AG04450 (cell line): ENCODE measurements at regions not wholly inside any gene's neighbourhood (a gene's known extent, or its start where the extent isn't known, plus 50 kb on each side); places are given as distances from the start of the nearest gene placed in this dataset.

ENCODE experiments used
- CTCF ChIA-PET: fragments of 300-600, 350-600 bp; formaldehyde crosslinking; extraction: SDS; loops from one replicate; lab custom pipeline; 2022; ENCODE audit warnings: antibody characterized with exemption, inconsistent platforms; lab: Charles Lee
- POLR2A ChIA-PET: fragments of 350-600 bp; formaldehyde crosslinking; extraction: SDS; loops from one replicate; lab custom pipeline; 2021; ENCODE audit warnings: antibody characterized with exemption, inconsistent platforms; lab: Yijun Ruan, JAX
- DNase-seq: peaks from one replicate; pipeline ENCODE4 v3.0.0-alpha.2; 2011; ENCODE audit warnings: low read depth, low spot score
- H3K27ac ChIP-seq: one replicate; pipeline ENCODE4 v1.5.1; 2012; ENCODE audit warnings: low read depth, low read length, control low read depth
- H3K27me3 ChIP-seq: one replicate; pipeline ENCODE4 v1.6.0; 2012; ENCODE audit warnings: low read length; ENCODE audit not compliant: control insufficient read depth, insufficient read depth
- H3K4me3 ChIP-seq: 2 replicates; pipeline ENCODE4 v1.5.1; 2011; ENCODE audit warnings: mild to moderate bottlenecking, low read depth, low read length, control low read depth
- H3K9me3 ChIP-seq: 2 replicates; pipeline ENCODE4 v1.5.1; 2012; ENCODE audit warnings: low read length; ENCODE audit not compliant: control insufficient read depth, insufficient read depth
- TF ChIP-seq, protein P1 (sequence below): IDR thresholded peaks from 2 replicates; pipeline ENCODE4 v1.5.1; 2011; ENCODE audit warnings: low read depth, low read length, control low read depth, inconsistent platforms

DNA sequence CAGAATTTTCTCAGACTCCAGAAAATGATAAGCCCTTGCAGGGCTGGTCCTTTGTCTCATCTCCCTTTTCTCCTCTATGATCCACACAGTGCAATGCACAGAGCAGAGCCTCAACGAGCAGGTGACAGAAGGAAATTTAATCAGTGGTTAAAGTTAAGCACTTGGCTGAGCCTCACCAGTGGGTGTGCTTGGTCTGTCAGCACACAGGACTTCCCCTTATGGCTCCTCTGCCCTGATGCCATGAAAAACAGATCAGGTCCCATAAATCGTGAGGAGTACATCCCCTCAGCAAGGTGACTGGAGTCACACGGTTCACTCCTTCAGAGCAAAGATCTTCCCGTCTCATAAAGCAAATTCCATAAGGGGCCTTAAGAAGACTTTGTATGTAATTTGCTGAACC lies 818.2 kb downstream of the UQCRFS1 start:
- peaks cover 50% of the 10 kb centered on the region for H3K9me3 ChIP-seq
- no peak for DNase-seq
- no peaks in the 10 kb centered on the region for H3K27me3 ChIP-seq
- H3K27ac ChIP-seq = no peak overlapping the region
- CTCF ChIA-PET = no interaction called here
- POLR2A ChIA-PET = no interaction called here
- TF ChIP-seq, protein P1, sequence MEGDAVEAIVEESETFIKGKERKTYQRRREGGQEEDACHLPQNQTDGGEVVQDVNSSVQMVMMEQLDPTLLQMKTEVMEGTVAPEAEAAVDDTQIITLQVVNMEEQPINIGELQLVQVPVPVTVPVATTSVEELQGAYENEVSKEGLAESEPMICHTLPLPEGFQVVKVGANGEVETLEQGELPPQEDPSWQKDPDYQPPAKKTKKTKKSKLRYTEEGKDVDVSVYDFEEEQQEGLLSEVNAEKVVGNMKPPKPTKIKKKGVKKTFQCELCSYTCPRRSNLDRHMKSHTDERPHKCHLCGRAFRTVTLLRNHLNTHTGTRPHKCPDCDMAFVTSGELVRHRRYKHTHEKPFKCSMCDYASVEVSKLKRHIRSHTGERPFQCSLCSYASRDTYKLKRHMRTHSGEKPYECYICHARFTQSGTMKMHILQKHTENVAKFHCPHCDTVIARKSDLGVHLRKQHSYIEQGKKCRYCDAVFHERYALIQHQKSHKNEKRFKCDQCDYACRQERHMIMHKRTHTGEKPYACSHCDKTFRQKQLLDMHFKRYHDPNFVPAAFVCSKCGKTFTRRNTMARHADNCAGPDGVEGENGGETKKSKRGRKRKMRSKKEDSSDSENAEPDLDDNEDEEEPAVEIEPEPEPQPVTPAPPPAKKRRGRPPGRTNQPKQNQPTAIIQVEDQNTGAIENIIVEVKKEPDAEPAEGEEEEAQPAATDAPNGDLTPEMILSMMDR = no peak
- H3K4me3 ChIP-seq = no peak overlapping the region

DNA sequence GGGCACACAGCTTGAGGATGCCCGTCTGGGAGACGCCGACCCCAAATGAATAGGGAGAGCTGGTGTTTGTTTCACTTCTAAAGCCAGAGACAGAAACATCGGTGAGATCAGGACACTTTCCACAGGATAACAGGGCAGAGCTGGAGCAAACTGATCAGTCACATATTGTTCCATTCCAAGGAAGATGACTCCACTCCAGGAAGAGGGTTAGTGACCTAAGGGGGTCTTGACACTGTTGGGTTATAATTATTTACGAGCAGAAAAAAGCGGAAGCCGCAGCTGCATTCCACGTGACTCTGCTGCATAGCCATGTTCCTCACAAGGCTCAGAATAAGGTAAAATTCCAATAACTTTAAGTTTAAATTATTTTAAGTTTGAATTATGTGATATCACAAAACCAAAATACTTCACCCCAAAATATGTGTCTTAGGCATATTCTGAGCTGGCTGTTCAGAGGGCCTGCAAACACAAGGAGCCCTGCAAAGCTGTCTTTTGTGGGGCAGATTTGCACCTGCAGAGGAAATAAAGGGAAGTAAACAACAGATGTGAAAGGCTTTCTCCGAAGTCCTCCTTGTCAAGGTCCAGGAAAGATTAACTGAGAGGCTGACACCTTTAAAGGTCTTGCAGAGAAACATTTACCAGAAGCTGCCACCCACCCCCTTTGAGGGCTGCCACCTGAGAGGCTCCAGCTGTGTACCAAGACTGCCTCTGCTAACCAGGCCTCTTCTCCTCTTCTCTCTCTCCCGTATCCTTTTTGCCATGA lies 819.2 kb downstream of the UQCRFS1 start:
- no peak overlapping the region for H3K4me3 ChIP-seq
- H3K9me3 ChIP-seq = peaks cover 51% of the 10 kb centered on the region
- TF ChIP-seq, protein P1 = no peak
- ChIA-PET CTCF (no interaction called here), POLR2A (no interaction called here)
- H3K27ac ChIP-seq = no peak overlapping the region
- DNase-seq = no peak
- no peaks in the 10 kb centered on the region for H3K27me3 ChIP-seq

DNA sequence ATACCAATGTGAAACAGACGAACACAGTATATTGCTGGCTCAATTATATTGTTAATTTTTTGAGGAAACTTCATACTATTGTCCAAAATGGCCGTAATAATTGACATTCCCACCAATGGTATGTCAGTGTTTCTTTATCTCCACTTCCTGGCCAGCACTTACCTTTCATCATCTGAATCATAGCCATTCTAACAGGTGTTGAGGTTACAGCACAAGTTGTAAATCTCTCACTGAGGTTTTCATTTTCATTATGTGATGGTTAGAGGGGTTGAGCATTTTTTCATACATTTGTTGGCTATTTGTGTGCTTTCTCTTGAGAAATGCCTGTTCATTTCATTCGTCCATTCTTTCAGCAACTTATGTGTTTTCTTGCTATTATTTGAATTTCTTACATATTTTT lies 824.0 kb downstream of the UQCRFS1 start:
- TF ChIP-seq, protein P1 = no peak
- H3K9me3 ChIP-seq = peaks cover 31% of the 10 kb centered on the region
- CTCF ChIA-PET = no interaction called here
- H3K4me3 ChIP-seq = no peak overlapping the region
- POLR2A ChIA-PET = no interaction called here
- H3K27ac ChIP-seq = no peak overlapping the region
- DNase-seq = no peak
- H3K27me3 ChIP-seq = no peaks in the 10 kb centered on the region

DNA sequence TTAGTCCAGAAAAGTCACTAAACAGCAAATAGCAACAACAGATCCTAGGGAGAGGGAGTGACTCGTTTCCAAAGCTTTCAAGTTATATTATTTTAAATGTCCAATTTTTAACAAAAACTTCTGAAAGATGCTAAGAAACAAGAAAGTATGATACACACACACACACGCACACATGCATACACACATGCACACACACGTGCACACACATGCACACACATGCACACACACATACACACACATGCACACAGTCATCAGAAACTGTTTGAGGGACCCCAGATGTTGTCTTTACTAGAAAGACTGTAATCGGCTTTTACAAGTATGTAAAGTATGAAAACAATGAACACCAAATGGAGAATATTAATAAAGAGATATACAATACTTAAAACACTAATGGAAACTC lies 825.4 kb downstream of the UQCRFS1 start:
- ChIA-PET CTCF (no interaction called here), POLR2A (no interaction called here)
- DNase-seq = no peak
- TF ChIP-seq, protein P1 = no peak
- Histone ChIP-seq H3K27ac (no peak overlapping the region), H3K9me3 (peaks cover 34% of the 10 kb centered on the region), H3K27me3 (no peaks in the 10 kb centered on the region), H3K4me3 (no peak overlapping the region)

DNA sequence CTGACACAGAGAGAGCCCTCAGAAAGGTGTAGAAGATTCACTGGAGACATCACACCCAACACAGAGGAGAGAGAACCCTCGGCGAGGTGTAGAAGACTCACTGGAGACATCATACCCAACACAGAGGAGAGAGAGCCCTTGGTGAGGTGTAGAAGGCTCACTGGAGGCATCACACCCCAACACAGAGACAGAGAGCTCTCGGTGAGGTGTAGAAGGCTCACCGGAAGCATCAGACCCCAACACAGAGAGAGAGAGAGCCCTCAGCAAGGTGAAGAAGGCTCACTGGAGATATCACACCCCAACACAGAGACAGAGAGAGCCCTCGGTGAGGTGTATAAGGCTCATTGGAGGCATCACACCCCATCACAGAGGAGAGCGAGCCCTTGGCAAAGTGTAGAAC lies 826.5 kb downstream of the UQCRFS1 start:
- Histone ChIP-seq H3K4me3 (no peak overlapping the region), H3K9me3 (peaks cover 40% of the 10 kb centered on the region; the same call in 1 of the 2 replicates), H3K27me3 (no peaks in the 10 kb centered on the region), H3K27ac (no peak overlapping the region)
- ChIA-PET CTCF (no interaction called here), POLR2A (no interaction called here)
- TF ChIP-seq, protein P1 = no peak
- no peak for DNase-seq
